ENCODE measurements at regions not wholly inside any gene's neighbourhood (a gene's known extent, or its start where the extent isn't known, plus 50 kb on each side); places are given as distances from the start of the nearest gene placed in this dataset.

DNA sequence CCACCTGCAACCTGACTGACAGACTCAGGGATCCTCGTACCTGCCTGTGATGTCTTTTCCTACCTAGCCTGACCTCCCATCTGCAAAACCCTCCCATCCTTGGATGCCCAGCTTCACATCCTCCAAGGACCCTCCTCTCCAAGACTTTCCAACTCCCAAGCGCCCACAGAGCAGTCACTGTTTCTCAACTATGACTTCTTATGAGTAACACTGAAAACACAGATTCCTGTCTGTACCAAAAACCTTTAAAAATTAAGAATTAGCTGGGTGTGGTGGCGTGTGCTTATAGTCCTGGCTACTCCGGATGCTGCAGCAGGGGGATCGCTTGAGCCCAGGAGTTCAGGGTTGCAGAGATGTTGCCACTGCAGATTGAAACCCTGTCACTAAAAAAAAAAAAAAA, 181.9 kb downstream of the PSMG1 start:
- TF ChIP-seq, protein P1, sequence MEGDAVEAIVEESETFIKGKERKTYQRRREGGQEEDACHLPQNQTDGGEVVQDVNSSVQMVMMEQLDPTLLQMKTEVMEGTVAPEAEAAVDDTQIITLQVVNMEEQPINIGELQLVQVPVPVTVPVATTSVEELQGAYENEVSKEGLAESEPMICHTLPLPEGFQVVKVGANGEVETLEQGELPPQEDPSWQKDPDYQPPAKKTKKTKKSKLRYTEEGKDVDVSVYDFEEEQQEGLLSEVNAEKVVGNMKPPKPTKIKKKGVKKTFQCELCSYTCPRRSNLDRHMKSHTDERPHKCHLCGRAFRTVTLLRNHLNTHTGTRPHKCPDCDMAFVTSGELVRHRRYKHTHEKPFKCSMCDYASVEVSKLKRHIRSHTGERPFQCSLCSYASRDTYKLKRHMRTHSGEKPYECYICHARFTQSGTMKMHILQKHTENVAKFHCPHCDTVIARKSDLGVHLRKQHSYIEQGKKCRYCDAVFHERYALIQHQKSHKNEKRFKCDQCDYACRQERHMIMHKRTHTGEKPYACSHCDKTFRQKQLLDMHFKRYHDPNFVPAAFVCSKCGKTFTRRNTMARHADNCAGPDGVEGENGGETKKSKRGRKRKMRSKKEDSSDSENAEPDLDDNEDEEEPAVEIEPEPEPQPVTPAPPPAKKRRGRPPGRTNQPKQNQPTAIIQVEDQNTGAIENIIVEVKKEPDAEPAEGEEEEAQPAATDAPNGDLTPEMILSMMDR (IDR thresholded peaks at IDR 0.05; ENCODE audit: low read depth, low read length, poor library complexity, severe bottlenecking) = no peak
- no peak for TF ChIP-seq EZH2phosphoT487 (IDR thresholded peaks at IDR 0.05; ENCODE audit: borderline replicate concordance, low read length)
